ENCODE measurements at regions not wholly inside any gene's neighbourhood (a gene's known extent, or its start where the extent isn't known, plus 50 kb on each side); places are given as distances from the start of the nearest gene placed in this dataset.

DNA sequence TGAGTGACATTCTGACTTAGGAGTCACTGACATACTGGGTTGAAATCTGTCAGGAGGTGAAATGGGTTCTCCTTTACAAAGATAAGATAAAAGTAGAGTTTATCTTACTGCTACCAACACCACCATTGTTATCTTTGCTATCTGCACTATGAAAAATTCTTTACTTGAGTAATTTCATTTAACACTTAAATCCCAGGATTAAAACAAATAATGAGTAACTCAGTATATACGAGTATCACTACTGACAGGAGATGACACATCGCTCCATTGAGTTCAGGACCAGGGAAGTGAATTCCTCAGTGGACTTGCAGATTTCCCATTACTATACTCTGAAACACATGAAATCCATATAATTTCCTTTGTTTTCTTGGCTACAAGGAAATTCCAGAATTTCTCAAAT lies 242.1 kb upstream of the NLRP1 start:
- Histone ChIP-seq H2BK120ac (ENCODE audit: low read depth, low read length, poor library complexity, severe bottlenecking) (no peak overlapping the region), H3K27me3 (ENCODE audit: insufficient read depth, low read length) (no peaks in the 10 kb centered on the region), H2BK15ac (ENCODE audit: low read depth, low read length) (no peak overlapping the region), H4K91ac (ENCODE audit: insufficient read length, low read depth, low read length) (no peak overlapping the region), H4K5ac (ENCODE audit: insufficient read length, low read depth, low read length) (no peak overlapping the region), H3K4me1 (ENCODE audit: insufficient read depth, low read length) (peaks cover 2% of the 10 kb centered on the region; the same call in 1 of the 2 replicates), H3K4me2 (ENCODE audit: insufficient read depth, insufficient read length, low read length) (no peak overlapping the region), H4K20me1 (ENCODE audit: control insufficient read depth, insufficient read depth, insufficient read length) (no peaks in the 10 kb centered on the region), H3K9ac (ENCODE audit: extremely low read depth, insufficient read length, low read length) (no peak overlapping the region), H2BK20ac (ENCODE audit: low read depth, low read length, poor library complexity, severe bottlenecking) (no peak overlapping the region), H2BK5ac (ENCODE audit: insufficient read length, low read length) (no peak overlapping the region), H3K18ac (ENCODE audit: insufficient read length, low read depth, low read length) (no peak overlapping the region), H3K56ac (ENCODE audit: insufficient read length, low read depth, low read length) (no peak overlapping the region), H4K8ac (replicated peaks; ENCODE audit: insufficient read length, low read depth, low read length) (no peak overlapping the region), H3K27ac (ENCODE audit: insufficient read length, low read depth, low read length) (no peak overlapping the region), H3K9me3 (ENCODE audit: control insufficient read depth, low read depth, low read length) (no peaks in the 10 kb centered on the region), H3K14ac (ENCODE audit: insufficient read depth, low read length) (no peak overlapping the region), H3K23me2 (ENCODE audit: insufficient read length, low read depth, low read length, poor library complexity, severe bottlenecking) (no peaks in the 10 kb centered on the region), H2AFZ (ENCODE audit: low read length) (no peak overlapping the region), H2BK12ac (ENCODE audit: insufficient read length, low read depth, low read length) (no peak overlapping the region), H3K79me1 (ENCODE audit: insufficient read depth, low read depth, low read length, poor library complexity, severe bottlenecking) (no peaks in the 10 kb centered on the region), H2AK5ac (ENCODE audit: insufficient read length, low read length) (no peak overlapping the region), H3K4ac (ENCODE audit: low read depth, low read length) (no peak overlapping the region), H3T11ph (ENCODE audit: low read length) (no peak overlapping the region), H3K23ac (ENCODE audit: insufficient read length, low read depth, low read length) (no peak overlapping the region), H3K79me2 (ENCODE audit: insufficient read depth, low read length) (no peaks in the 10 kb centered on the region)
- TF ChIP-seq, protein P1, sequence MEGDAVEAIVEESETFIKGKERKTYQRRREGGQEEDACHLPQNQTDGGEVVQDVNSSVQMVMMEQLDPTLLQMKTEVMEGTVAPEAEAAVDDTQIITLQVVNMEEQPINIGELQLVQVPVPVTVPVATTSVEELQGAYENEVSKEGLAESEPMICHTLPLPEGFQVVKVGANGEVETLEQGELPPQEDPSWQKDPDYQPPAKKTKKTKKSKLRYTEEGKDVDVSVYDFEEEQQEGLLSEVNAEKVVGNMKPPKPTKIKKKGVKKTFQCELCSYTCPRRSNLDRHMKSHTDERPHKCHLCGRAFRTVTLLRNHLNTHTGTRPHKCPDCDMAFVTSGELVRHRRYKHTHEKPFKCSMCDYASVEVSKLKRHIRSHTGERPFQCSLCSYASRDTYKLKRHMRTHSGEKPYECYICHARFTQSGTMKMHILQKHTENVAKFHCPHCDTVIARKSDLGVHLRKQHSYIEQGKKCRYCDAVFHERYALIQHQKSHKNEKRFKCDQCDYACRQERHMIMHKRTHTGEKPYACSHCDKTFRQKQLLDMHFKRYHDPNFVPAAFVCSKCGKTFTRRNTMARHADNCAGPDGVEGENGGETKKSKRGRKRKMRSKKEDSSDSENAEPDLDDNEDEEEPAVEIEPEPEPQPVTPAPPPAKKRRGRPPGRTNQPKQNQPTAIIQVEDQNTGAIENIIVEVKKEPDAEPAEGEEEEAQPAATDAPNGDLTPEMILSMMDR (conservative IDR thresholded peaks at IDR 0.05), result no peak
- H3K27me3 Mint-ChIP-seq (ENCODE audit: low read depth), result peaks cover 2% of the 10 kb centered on the region
- no peak overlapping the region for H3K27ac Mint-ChIP-seq
- DNase-seq, result no peak
- H3K36me3 Mint-ChIP-seq (ENCODE audit: insufficient read depth in 1 of 3, low read depth in 3 of 3), result peaks cover 0 to 4% (median 0%) of the 10 kb centered on the region in 3 experiments; a peak in 3 of 7 replicates
- no CpG with 5 or more reads among the region's 2 CpGs for WGBS (ENCODE audit: extremely low coverage, insufficient read length, low lambda C conversion rate)
- H3K9me3 Mint-ChIP-seq, result peaks cover 2% of the 10 kb centered on the region in 2 experiments; a peak in 1 of 5 replicates
- no peak overlapping the region for H3K4me3 Mint-ChIP-seq
- H3K4me1 Mint-ChIP-seq, result peaks cover 12 to 31% of the 10 kb centered on the region in 2 experiments
